ENCODE measurements at regions not wholly inside any gene's neighbourhood (a gene's known extent, or its start where the extent isn't known, plus 50 kb on each side); places are given as distances from the start of the nearest gene placed in this dataset.

DNA sequence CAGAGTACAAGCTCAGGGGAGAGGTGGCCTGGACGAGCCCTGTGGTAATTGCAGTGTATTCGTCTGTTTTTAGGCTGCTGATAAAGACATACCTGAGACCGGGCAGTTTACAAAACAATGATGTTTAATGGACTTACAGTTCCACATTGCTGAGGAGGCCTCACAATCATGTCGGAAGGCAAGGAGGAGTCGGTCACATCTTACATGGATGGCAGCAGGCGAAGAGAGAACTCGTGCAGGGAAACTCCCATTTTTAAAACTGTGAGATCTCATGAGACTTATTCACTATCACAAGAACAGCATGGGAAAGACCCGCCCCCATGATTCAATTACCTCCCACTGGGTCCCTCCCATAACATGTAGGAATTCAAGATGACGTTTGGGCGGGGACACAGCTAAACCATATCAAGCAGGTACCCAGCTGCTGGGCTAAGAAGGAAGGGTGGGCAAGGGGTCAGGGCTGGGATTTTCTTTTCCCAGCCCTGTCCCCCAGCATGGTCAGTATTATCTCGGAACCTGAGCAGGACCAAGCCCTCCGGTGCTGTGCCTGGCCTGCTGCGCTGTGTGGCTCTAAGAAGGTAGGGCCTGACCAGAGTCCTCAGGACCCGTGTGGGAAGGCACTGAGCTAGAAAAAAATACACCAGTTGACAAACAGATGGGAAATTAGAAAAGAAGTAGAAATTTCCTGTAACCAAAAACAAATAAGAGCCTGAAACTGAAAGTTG is 78.6 kb upstream of the SH3BP4 start:
- Histone ChIP-seq H3K36me3 (no peaks in the 10 kb centered on the region), H3K27ac (peak overlapping the region in 6 of 12 donors; percentile 43 to 85 (median 81)), H3K27me3 (no peaks in the 10 kb centered on the region), H3K4me1 (peaks cover 0 to 11% (median 0%) of the 10 kb centered on the region in 12 donors), H3K4me3 (no peak overlapping the region), H3K9me3 (peaks cover 0 to 4% (median 0%) of the 10 kb centered on the region in 12 donors)
- intact Hi-C loops (cut with DNase I) = loop anchor here in 1 of 10 donors (10.0 kb wide), 1 partner anchor 318 kb away; no protein-coding TSS in a partner anchor
- DNase-seq (no peak), ATAC-seq (peak in 1 of 4 donors; percentile 20)
- TF ChIP-seq, protein P1, sequence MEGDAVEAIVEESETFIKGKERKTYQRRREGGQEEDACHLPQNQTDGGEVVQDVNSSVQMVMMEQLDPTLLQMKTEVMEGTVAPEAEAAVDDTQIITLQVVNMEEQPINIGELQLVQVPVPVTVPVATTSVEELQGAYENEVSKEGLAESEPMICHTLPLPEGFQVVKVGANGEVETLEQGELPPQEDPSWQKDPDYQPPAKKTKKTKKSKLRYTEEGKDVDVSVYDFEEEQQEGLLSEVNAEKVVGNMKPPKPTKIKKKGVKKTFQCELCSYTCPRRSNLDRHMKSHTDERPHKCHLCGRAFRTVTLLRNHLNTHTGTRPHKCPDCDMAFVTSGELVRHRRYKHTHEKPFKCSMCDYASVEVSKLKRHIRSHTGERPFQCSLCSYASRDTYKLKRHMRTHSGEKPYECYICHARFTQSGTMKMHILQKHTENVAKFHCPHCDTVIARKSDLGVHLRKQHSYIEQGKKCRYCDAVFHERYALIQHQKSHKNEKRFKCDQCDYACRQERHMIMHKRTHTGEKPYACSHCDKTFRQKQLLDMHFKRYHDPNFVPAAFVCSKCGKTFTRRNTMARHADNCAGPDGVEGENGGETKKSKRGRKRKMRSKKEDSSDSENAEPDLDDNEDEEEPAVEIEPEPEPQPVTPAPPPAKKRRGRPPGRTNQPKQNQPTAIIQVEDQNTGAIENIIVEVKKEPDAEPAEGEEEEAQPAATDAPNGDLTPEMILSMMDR (IDR thresholded peaks at IDR 0.05) = no peak
- TF ChIP-seq POLR2A (IDR thresholded peaks at IDR 0.05) = no peak
- 82 to 92% (median 88%) methylated on average over 14 of the region's 14 CpGs for WGBS, 4 donors

GRCh38 chr2:234869969-234870368 is 81.8 kb upstream of the SH3BP4 start:
- intact Hi-C loops (cut with DNase I) = loop anchor here in 1 of 10 donors (10.0 kb wide), 1 partner anchor 315 kb away; no protein-coding TSS in a partner anchor
- no peak for DNase-seq

DNA sequence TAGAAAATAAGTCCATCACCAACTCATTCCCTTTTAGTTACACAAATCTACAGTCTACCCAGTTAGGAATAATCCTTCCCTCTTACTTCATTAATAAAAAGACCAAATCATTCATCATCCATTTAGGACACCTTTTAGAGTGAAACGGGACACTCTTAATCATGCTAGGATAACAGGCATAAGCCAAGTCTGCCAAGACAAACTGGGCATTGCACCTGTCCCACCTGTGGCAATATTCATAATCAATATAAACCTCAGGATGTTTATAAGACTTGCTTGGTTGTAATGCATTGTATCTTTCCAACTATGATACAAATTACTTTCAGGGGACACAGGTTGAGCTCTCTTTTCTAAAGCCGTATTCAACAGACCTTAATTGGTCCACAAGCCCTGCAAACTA is 82.7 kb upstream of the SH3BP4 start:
- Histone ChIP-seq H3K27me3 (no peaks in the 10 kb centered on the region), H3K27ac (no peak overlapping the region), H3K9me3 (peaks cover 0 to 8% (median 3%) of the 10 kb centered on the region in 12 donors), H3K4me3 (no peak overlapping the region), H3K4me1 (peaks cover 0 to 9% (median 0%) of the 10 kb centered on the region in 12 donors), H3K36me3 (no peaks in the 10 kb centered on the region)
- no peak for ATAC-seq
- TF ChIP-seq, protein P1 (IDR thresholded peaks at IDR 0.05) = no peak
- TF ChIP-seq POLR2A (IDR thresholded peaks at IDR 0.05) = no peak
- 45 to 60% (median 53%) methylated on average over 2 of the region's 2 CpGs for WGBS, 4 donors
- no peak for DNase-seq
- intact Hi-C loops (cut with DNase I) = no loop called here

More at GRCh38 chr2:234869969-234870368, 81.8 kb upstream of the SH3BP4 start:
- TF ChIP-seq, protein P1 (IDR thresholded peaks at IDR 0.05) = no peak
- no peak for TF ChIP-seq POLR2A (IDR thresholded peaks at IDR 0.05)
- H3K27me3 ChIP-seq = no peaks in the 10 kb centered on the region
- peaks cover 0 to 11% (median 0%) of the 10 kb centered on the region in 12 donors for H3K4me1 ChIP-seq
- H3K36me3 ChIP-seq = no peaks in the 10 kb centered on the region
- no peak overlapping the region for H3K4me3 ChIP-seq
- H3K9me3 ChIP-seq = peaks cover 0 to 7% (median 2%) of the 10 kb centered on the region in 12 donors
- ATAC-seq = no peak
- WGBS, 4 donors = 92 to 100% (median 95%) methylated on average over 3 of the region's 3 CpGs
- no peak overlapping the region for H3K27ac ChIP-seq

- TF ChIP-seq, protein P1 (IDR thresholded peaks at IDR 0.05) = no peak
- TF ChIP-seq POLR2A (IDR thresholded peaks at IDR 0.05) = no peak
- no peak for ATAC-seq
- no peak for DNase-seq
- intact Hi-C loops (cut with DNase I) = no loop called here
- H3K4me1 ChIP-seq = peaks cover 0 to 13% (median 8%) of the 10 kb centered on the region in 12 donors
- WGBS, 4 donors = 89 to 96% (median 92%) methylated on average over 3 of the region's 3 CpGs
- H3K36me3 ChIP-seq = no peaks in the 10 kb centered on the region
- H3K27ac ChIP-seq = no peak overlapping the region
- no peak overlapping the region for H3K4me3 ChIP-seq
- H3K9me3 ChIP-seq = peaks cover 0 to 8% (median 3%) of the 10 kb centered on the region in 12 donors
- no peaks in the 10 kb centered on the region for H3K27me3 ChIP-seq
Observed at GRCh38 chr2:234867882-234868285, 83.9 kb upstream of the SH3BP4 start.

Data from heart left ventricle (tissue), 16 donors.